Tongue (tissue), 1 donor: ENCODE measurements at regions not wholly inside any gene's neighbourhood (a gene's known extent, or its start where the extent isn't known, plus 50 kb on each side); places are given as distances from the start of the nearest gene placed in this dataset.

Source experiments
- DNase-seq: peaks from one replicate; pipeline ENCODE4 v3.0.0-alpha.2; 2015

DNA sequence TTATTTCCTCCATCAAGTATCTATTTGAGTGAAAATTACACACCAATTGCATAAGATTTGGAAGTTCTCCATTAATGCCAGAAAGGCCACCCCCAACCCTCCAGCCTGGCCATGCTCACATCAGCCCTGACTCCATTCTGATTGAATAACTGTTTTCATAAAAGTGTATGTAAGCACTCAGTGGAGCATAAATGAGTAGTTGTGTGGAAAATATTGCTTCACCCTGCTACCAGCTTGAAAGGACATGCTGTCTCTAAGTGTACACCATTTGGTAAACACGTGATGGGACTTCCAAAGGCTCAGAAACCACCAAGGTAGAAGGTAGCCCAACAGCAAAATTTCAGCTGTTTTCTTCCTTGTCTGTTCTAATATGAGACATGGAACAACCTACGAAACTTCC is 393.8 kb downstream of the ZNF385D start:
- DNase-seq = no peak

DNA sequence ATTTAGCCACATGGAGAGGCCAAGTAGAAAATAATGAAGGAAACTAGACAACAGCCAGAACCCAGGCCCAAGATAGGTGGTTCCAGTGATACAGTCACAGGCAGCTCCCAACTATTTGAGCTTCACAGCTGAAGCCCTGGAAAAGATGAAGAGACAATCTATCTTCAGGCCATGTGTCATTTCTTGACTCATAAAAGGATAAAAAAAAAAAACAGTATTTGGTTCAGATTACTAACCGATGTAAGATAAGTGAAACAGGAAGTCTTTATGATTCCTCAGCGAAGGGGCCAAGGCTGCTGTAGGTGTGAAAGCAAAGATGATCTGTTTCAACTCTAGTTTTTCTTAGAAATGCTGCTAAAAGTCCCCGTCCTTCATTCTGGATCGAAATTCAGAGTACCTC is 394.6 kb downstream of the ZNF385D start:
- DNase-seq = no peak

DNA sequence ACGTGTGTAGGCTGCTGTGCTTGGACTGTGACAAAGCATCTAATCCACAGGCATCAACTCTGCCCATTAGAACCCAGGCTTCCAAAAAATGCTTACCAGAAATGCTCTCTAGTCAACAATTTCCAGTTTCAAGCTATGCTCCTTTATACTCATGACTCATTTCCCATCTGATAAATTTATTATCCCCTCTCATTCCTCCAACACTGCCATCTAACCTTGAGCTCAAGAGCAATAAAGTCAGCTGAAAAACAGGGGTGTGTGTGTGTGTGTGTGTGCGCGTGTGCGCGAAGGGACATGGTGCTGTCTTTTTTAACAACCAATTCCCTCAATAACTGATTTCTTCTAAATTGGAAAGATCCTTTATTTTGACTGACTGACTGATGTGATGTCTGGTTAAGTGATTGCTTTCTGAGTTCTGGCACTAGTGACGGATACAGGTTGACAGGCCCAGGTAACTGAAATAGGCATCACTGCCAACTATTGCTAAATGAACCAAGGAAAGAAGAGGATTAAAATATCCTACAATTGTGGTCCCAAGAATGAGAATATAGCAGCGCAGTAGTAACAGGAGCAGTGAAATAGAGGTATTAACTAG is 405.5 kb downstream of the ZNF385D start:
- DNase-seq = no peak

DNA sequence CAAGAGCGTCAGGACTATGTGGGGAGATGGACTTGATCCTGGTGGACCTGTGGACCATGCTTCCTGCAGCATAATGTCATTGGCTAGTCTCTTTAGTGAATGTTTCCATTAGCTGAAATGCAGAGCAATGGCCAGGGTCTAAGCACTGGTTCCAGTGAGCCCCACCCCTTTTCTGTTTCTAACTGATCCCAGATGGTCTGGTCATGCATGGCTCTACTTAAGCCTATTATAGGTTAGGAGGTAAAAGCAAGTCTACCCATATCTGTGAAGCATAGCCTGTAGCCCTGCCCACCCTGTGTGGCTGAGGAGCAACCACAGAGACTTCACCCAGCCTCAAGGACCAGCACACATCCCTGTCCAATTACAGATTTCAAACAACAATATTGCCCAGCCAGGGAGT is 419.2 kb downstream of the ZNF385D start:
- DNase-seq = no peak

DNA sequence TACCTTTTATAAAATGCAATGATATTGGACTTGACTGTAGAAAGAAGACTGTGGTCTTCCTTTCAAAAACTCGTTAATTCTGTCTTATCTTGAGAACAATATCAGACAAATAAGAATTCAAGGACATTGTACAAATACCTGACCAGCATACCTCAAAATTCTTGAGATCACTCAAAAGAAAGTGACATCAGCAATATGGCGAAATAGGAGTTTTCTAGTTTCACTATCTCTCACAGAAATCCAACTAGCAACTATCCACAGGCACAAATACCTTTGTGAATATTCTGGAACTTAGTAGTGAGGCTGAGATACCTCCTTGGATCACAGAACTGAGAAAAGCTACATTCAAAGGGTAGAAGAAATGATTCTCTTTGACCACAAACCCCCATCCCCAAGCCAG is 419.7 kb downstream of the ZNF385D start:
- DNase-seq = no peak

DNA sequence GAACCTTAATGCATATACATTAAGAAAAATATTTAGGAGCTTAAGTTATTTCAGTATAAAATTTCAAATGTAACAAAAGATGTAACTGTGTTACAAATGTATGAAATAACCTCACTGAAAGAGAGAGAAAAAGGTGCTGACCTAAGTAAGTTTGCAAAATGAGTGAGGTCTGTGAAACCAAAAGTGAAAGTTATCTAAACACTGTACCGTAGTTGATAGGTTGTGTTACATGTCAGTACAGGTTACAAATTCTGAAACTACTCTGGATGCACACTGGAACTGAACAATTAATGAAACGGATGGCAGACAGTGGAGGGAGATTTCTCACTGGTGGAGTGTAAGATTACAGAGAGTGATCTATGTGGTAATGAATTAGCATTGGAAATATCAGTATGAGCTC is 420.7 kb downstream of the ZNF385D start:
- DNase-seq = peak; percentile 21

DNA sequence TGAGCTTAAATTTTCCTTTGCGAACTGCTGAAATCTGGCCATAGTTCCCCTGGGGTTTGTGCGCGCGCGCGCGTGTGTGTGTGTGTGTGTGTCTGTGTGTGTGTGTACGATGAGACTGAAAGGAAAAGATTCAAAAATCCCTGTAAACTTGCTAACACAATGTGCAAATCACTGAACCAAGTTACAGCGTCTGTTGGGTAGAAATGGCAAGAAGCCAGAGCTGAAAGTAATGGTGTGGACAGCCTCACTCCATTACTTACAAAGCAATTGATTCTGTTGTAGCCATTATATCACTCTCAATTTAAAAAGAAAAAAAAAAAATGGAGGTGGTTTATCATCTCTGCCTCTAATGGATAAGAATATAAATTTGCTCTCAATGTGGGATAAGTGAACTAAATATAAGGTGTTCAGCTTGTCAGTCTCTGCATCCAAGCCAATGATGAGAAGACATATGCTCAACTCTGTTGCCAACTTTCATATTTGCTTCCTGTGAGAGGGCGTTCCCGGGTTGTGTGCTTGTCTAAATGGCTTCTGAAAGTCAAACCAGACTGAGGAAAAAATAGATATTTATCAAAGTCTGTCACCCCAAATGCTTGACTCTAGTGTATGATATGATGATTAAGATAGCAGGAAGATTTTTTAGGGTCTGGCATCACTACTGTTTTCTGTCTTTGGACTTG is 422.2 kb downstream of the ZNF385D start:
- DNase-seq = peak; percentile 15

DNA sequence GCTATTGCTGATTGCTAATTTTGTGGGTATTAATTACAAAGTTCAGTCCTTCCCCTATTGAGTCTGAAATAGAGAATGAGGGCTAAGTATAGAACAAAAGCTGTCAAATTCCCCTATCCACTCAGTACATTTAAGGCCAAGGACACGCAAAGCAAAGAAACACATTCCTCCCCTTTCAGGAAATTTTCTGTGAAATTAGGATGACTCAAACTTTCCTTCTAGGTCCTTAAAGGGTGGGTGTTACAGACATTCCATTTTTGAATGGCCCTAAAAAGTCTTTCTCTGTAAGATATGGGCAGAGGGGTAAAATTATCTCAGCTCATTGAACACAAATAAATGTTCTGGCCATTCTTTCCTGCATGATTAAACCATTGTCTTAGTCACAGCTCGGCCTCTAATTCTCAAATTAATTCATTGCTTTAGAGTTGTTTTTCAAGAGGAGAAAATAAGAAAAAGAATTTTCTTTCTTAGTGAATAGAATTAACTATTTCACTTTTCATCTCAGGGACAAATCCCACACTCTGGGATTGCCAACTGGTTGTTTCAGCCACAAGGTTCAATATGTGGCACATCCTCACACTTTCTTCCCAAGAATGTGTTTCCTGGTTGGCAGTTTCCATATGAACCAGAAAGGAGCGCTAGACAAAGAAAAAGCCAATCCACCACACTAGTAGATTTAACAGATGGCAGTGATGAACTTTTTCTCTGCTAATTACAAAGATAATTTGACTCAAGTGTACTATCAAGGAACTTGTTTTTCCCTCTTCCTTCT is 424.1 kb downstream of the ZNF385D start:
- DNase-seq = peak; percentile 16

DNA sequence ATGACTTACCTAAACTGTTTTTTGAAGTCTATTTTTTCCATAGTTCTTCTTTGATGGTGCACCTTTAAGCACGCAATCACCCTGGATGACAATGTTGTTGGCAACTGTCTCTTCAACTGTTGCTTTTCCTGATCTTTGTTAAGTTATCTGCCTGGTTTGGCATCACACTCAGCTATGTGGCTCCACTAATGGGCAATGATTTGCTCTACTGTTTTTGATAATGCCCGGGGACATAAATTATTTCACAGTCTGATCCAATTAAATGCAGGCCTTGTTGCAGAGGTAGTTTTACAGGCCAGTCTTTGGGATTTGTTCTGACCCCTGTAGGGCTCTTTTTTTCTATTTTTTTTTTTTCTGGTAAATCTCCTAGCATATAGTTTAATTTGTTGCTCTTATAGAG is 436.3 kb downstream of the ZNF385D start:
- no peak for DNase-seq

DNA sequence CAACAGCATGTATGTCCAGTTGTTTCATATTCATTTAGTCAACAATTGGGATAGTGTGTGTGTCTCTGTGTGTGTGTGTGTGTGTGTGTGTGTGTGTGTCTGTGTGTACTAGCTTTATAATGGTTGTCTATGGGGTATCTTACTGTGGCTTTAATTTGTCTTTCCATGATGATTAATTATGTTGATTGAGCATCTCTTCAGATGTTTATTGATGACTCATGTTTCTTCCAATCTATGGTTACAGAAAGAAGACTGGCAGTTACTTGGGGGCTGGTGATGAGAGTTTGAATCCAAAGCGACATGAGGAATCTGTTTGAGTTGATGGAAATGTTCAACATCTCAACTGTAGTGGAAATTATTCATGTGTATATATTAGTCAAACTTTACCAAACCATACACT is 440.1 kb downstream of the ZNF385D start:
- DNase-seq = no peak

DNA sequence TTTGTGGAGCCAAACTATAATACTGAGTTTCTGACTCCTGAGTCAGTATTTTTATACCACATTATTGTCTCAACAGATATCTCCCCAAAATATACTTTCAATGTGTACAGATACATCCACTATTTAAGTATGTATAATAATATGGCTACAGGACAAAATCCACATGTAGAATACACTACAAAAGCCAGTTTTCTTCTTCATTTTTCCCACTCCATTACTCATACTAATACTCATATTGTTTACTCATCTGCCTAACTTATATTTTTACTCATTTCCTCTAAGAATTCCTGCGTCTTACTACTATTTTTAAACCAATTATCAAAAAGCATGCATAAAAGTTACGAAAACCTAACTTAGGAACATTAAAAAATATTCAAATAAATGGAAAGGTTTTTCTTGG is 440.8 kb downstream of the ZNF385D start:
- no peak for DNase-seq

DNA sequence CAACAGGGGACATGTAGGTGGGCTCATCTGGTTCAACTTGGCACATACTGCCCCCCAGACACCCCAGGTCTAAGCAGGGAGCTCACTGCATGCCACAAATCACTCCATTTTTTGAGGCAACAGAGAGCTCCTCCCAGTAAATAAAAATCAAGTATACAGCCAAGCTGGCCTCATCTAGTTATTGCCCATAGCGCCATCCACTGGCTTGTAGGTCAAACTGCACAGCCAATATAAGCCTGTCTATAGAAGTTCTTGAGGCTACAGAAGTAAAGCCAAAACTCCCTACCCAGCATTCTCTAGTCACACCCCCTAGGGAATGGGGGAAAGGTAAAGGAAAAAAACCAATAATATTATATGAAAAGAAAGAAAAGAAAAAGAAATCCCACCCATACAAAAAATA is 453.7 kb downstream of the ZNF385D start:
- no peak for DNase-seq

DNA sequence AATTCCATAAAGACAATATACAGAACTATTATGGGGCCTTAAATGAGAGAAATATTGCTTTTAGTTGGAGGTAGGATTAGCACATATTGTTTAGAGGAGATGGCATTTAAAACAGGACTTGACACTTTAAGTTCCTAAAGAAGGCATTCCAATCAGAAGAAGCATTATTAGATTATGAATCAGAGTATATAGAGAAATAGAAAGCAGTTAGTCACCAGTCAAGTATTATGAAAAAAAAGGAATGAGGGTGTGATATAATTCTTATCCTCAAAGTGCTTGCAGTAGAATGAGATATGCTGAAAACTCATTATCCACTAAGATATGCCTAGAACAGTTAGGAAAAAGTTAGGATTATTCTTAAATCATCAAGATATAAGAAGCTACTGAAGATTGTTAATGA is 456.2 kb downstream of the ZNF385D start:
- DNase-seq = no peak

DNA sequence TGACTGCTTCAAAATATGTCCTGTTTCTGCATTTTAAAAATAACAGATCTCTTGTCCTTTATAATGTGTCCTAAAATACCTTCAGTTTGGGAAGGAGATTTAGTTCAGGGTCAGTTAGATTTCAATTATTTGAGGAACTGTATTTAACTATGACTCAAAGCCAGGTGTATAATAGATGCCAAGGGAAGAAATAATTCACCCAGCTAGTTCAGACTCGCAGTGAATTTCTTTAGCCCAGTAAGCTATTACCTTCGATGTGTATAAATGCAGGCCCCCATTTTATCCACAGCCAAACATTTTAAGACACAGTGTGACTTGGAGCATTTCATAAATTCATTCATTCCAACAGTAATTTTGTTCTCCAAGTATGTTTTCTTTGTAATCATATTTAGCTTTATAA is 458.0 kb downstream of the ZNF385D start:
- no peak for DNase-seq

DNA sequence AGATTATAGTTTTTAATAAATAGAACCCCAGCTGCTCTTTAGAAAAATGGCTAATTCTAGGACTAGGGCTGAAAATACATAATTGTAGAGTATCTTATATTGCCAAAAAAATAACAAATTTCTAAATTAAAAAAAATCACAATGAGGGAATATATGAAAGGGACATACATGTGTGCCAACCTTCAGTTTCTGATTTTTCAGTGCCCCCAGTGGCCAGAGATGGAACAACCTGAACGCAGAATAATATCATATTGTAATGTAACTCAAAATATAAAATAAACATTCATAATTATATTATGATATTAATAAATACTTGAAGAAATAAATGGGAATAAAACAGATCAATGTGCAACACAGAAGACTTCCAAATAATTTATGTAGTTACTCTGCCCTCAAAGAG is 460.5 kb downstream of the ZNF385D start:
- DNase-seq = no peak

DNA sequence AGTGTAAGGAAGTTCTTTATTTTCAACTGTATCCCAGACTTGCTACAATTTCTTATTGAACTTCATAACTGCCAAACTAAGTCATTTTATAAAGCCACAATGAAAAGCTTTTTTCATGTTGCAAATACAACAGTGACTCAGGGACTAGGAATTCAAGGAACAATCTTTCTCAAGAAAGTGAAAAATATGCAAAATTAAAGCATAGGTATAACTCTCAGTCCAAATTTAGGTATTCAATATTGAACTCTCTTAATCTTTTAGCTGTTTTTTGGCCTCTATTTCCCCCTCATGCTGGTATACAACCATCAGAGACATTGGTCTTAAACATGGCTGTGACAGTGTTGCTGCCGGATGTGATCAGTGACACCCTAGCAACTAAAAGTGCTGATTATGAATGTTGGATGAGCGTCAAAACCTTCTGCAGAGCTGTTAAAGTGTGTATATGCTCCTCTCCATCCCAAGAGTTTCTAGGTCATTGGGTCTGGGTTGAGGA is 476.9 kb downstream of the ZNF385D start:
- peak; percentile 13 for DNase-seq

DNA sequence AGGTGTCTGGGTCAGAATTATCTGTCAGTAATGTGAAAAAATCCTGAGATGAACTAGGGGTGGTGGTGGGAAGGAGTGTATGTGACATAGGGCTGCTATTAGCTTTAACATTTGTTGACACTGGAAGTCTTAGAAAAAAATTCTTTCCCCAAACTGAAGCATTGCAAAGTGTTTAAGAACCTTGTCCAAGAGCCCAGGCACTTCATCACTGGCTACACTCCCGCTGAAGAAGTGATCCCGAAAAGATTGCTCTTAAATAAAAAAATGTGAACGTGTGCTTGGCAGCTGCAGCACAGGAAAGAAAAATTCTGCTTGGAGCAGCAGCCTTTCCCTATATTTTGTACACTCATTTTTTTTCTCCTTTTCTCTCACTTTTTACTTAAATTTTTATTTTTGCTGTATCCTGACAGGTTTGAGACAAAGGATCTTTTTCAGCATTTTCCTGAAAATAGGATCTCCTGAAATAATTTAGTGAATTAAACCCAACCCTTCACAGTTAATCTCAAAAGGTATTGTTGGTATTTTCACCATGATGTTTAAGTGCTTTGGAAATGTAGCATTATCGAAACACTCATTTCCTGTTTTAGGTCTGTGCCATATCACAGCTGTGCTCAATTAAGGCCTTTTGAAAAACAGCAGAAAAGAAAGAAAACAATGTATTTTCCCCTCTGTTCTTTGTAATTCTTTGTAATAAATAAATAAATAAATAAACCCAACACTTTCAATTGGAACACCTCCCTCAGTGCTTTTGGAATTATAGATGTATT is 477.6 kb downstream of the ZNF385D start:
- peak; percentile 68 for DNase-seq

DNA sequence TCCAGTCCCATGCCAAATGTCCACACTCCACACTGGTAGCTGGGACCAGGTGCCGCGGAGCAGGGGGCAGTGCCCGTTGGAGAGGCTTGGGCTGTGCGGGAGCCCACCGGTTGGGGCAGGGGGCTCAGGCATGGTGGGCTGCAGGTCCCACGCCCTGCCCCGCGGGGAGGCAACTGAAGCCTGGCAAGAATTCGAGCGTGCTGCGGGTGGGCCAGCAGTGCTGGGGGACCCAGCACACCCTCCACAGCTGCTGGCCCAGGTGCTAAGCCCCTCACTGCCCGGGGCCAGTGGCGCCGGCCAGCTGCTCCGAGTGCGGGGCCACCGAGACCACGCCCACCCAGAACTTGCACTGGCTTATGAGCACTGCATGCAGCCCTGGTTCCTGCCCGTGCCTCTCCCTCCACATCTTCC is 479.4 kb downstream of the ZNF385D start:
- DNase-seq = no peak

DNA sequence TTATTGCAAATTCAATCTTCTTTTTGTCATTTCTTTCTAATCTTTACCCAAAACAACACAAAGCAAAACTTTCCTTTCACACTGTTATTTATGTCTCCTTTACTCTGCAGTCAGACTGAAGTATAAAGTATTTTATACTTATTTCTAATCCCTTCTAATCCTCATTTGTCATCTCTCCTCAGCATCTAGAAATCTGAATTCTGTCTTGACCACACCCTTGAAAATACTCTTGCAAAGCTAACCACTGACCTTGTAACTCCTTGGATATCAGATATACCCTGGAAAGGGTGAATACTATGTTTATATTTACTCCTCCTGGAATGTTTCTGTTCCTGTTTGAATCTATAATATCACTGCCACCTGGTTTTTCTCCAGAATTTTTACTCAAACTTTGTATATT is 481.1 kb downstream of the ZNF385D start:
- DNase-seq = no peak

DNA sequence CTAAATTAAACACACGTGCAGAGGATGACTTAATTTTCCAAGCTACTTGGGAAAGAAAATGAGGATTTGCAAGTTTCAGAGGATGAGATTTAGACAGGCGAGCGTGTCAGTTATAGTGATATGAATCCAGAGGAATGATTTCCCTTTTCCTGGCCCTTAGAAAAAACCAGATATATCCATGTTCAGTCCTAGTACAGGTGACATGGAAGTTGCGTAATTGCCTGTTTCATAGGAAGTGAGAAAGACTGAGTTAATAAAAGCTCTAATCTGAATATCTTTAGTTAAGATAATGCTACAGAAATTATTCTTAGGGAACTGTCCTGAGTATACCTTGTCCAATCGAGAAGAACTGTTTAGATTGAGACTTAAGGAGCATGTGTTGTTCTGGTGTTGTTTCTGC is 490.5 kb downstream of the ZNF385D start:
- DNase-seq = no peak

DNA sequence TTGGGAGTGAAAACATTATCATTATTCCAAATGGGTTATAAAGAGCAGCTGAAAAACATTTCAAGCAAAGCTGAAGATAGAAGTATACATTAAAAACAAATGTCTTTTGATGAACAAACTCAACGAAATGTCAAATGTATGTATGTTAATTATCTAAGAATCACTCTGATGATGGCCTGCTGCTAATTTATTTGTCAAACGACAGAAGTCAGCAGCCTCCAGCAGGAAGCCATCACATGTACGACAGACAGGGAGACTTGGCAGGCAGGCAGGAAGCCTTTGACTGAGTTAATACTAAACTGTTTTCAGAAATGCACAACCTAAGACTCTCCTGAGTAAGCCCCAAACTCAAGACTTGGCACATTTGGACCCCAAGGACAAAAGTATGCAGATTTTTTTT is 491.1 kb downstream of the ZNF385D start:
- no peak for DNase-seq

DNA sequence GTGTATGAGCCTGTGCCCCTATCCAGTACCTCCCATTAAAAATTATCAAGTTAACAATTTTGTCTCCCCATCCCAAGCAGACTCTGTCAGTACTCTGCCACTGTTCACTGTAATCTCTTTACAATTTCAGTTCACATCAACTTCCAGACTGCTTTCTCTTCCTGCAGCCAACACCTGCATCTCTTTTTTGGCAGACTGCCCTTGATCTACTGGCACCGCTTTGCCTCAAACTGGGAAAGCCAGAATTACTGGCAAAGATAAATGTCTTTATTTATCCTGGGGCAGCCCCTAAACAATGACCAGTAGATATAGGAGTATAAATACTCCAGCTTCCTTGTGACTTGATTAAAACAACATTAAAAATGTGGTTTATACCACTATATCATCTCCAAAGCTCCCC is 494.1 kb downstream of the ZNF385D start:
- DNase-seq = no peak

DNA sequence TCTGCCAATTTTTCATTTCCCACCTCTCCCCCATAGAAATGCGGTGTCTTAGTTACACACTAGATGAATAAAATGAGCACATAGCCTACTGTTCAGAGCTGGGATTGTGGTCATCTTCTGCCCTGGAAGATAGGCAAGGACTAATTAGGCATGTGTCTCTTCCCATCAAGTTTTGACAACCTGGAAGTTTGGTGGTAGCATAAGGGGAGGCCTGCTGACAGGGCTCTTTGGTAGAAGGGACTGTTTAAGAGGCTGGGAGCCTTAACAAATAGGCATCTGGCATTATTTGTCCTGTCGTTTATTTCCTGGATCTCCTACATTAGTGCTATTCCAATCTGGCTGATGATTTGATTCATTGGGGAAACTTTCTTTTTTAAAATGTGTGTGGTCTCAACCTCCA is 512.3 kb downstream of the ZNF385D start:
- no peak for DNase-seq
